ENCODE measurements at regions not wholly inside any gene's neighbourhood (a gene's known extent, or its start where the extent isn't known, plus 50 kb on each side); places are given as distances from the start of the nearest gene placed in this dataset.

- no peak for DNase-seq (ENCODE audit: low read depth)
These were observed 52.9 kb upstream of the IRX1 start for GRCh38 chr5:3542769-3543168.

- no peak for DNase-seq (ENCODE audit: low read depth)
These were observed 53.5 kb upstream of the IRX1 start for GRCh38 chr5:3542158-3542557.

GRCh38 chr5:3538886-3539285 lies 56.7 kb upstream of the IRX1 start:
- no peak for DNase-seq (ENCODE audit: low read depth)

- no peak for DNase-seq (ENCODE audit: low read depth)
These were observed 57.7 kb upstream of the IRX1 start for GRCh38 chr5:3537942-3538341.

- no peak for DNase-seq (ENCODE audit: low read depth)
These were observed 60.0 kb upstream of the IRX1 start for GRCh38 chr5:3535414-3536211.

- DNase-seq (ENCODE audit: low read depth): no peak
These were observed 60.6 kb upstream of the IRX1 start for GRCh38 chr5:3534997-3535396.

GRCh38 chr5:3531320-3531986 lies 64.2 kb upstream of the IRX1 start:
- DNase-seq (ENCODE audit: low read depth): no peak

GRCh38 chr5:3530251-3530650 lies 65.4 kb upstream of the IRX1 start:
- DNase-seq (ENCODE audit: low read depth): no peak

GRCh38 chr5:3526551-3527185 lies 69.0 kb upstream of the IRX1 start:
- DNase-seq (ENCODE audit: low read depth): no peak

GRCh38 chr5:3522491-3522890 lies 73.1 kb upstream of the IRX1 start:
- no peak for DNase-seq (ENCODE audit: low read depth)

GRCh38 chr5:3518576-3518975 lies 77.1 kb upstream of the IRX1 start:
- DNase-seq (ENCODE audit: low read depth): no peak

GRCh38 chr5:3518051-3518450 lies 77.6 kb upstream of the IRX1 start:
- no peak for DNase-seq (ENCODE audit: low read depth)

- DNase-seq (ENCODE audit: low read depth): no peak
These were observed 78.3 kb upstream of the IRX1 start for GRCh38 chr5:3517348-3517747.

GRCh38 chr5:3512361-3513095 lies 83.1 kb upstream of the IRX1 start:
- no peak for DNase-seq (ENCODE audit: low read depth)

GRCh38 chr5:3511934-3512333 lies 83.7 kb upstream of the IRX1 start:
- no peak for DNase-seq (ENCODE audit: low read depth)

- no peak for DNase-seq (ENCODE audit: low read depth)
These were observed 84.1 kb upstream of the IRX1 start for GRCh38 chr5:3511519-3511918.

GRCh38 chr5:3510642-3511417 lies 84.8 kb upstream of the IRX1 start:
- no peak for DNase-seq (ENCODE audit: low read depth)

- DNase-seq (ENCODE audit: low read depth): no peak
These were observed 86.3 kb upstream of the IRX1 start for GRCh38 chr5:3509290-3509689.

GRCh38 chr5:3508395-3508794 lies 87.2 kb upstream of the IRX1 start:
- DNase-seq (ENCODE audit: low read depth): no peak

GRCh38 chr5:3490957-3491507 lies 104.6 kb upstream of the IRX1 start:
- DNase-seq (ENCODE audit: low read depth): no peak

Data from myocyte (in vitro differentiated cells).